CD4-positive, alpha-beta T cell (primary cell): ENCODE measurements at regions not wholly inside any gene's neighbourhood (a gene's known extent, or its start where the extent isn't known, plus 50 kb on each side); places are given as distances from the start of the nearest gene placed in this dataset.

Experiments used
- ATAC-seq: fragments of 200-7000 bp; cut with Tn5 transposase; one replicate; pipeline ENCODE4 v1.10.0; 2022; ENCODE audit warnings: mild to moderate bottlenecking; ENCODE audit not compliant: poor library complexity
- CTCF ChIA-PET: fragments of 350-600 bp; sonication (Branson Sonifier 250); formaldehyde crosslinking; loops from one replicate; lab custom pipeline; 2021; ENCODE audit warnings: antibody characterized with exemption, inconsistent platforms; lab: Charles Lee
- POLR2A ChIA-PET: fragments of 350-600 bp; sonication (Branson Sonifier 250); formaldehyde crosslinking; loops from one replicate; lab custom pipeline; 2021; ENCODE audit warnings: antibody characterized with exemption, inconsistent platforms; lab: Charles Lee
- DNase-seq, 14 experiments: peaks; one replicate each; pipeline ENCODE4 v3.0.0-alpha.2; 2013 to 2020; ENCODE audit warnings: mixed read lengths in 2 of 14
- H3K27ac ChIP-seq, 2 donors: one replicate each; pipeline versions ENCODE4 v1.5.1 to v1.7.0; 2013; ENCODE audit warnings: low read length in 2 of 2, low read depth in 1 of 2, mild to moderate bottlenecking in 1 of 2
- H3K27me3 ChIP-seq, 2 experiments: 1 replicate in 1 of 2; 2 replicates in 1 of 2; pipeline versions ENCODE4 v1.6.1 to v1.7.0; 2013; ENCODE audit warnings: low read length in 2 of 2, control low read depth in 1 of 2, mild to moderate bottlenecking in 1 of 2, moderate library complexity in 1 of 2; ENCODE audit not compliant: insufficient read depth in 2 of 2, control insufficient read depth in 1 of 2
- H3K36me3 ChIP-seq: one replicate; pipeline ENCODE4 v1.6.1; 2013; ENCODE audit warnings: low read length, control low read depth; ENCODE audit not compliant: insufficient read depth
- H3K4me1 ChIP-seq: one replicate; pipeline ENCODE4 v1.6.1; 2013; ENCODE audit warnings: low read length, control low read depth; ENCODE audit not compliant: insufficient read depth
- H3K4me3 ChIP-seq: one replicate; pipeline ENCODE4 v1.5.1; 2013; ENCODE audit warnings: mild to moderate bottlenecking, low read length, moderate library complexity
- H3K9me3 ChIP-seq, 2 experiments: 1 replicate in 1 of 2; 2 replicates in 1 of 2; pipeline versions ENCODE4 v1.6.1 to v1.7.0; 2013; ENCODE audit warnings: low read length in 2 of 2, mild to moderate bottlenecking in 2 of 2, control low read depth in 1 of 2, moderate library complexity in 1 of 2; ENCODE audit not compliant: control insufficient read depth in 1 of 2, insufficient read depth in 1 of 2
- H3K27ac Mint-ChIP-seq: one replicate; pipeline ENCODE4 v1.8.0; 2020; ENCODE audit warnings: mixed read lengths
- H3K27me3 Mint-ChIP-seq: one replicate; pipeline ENCODE4 v1.8.0; 2021; ENCODE audit warnings: mixed read lengths
- H3K36me3 Mint-ChIP-seq: one replicate; pipeline ENCODE4 v1.8.0; 2021; ENCODE audit warnings: low read depth, mixed read lengths
- H3K4me1 Mint-ChIP-seq: one replicate; pipeline ENCODE4 v1.8.0; 2021; ENCODE audit warnings: low read depth, mixed read lengths
- H3K4me3 Mint-ChIP-seq: one replicate; pipeline ENCODE4 v1.8.0; 2020; ENCODE audit warnings: mild to moderate bottlenecking, mixed read lengths
- H3K9me3 Mint-ChIP-seq: one replicate; pipeline ENCODE4 v1.8.0; 2020; ENCODE audit warnings: mixed read lengths
- intact Hi-C, 2 experiments: fragments of 100-400 bp; cut with DNase I in 1 of 2; cut with micrococcal nuclease in 1 of 2; formaldehyde crosslinking; loops; one replicate each; pipeline versions ENCODE4 v1.15.1 to v1.9.0; 2023 to 2025; cut with DNase I, micrococcal nuclease
- TF ChIP-seq, protein P1 (sequence below): fragments of 200-600 bp; IDR thresholded peaks from one replicate; pipeline ENCODE4 v1.8.0; 2022; ENCODE audit warnings: antibody characterized with exemption, mild to moderate bottlenecking

DNA sequence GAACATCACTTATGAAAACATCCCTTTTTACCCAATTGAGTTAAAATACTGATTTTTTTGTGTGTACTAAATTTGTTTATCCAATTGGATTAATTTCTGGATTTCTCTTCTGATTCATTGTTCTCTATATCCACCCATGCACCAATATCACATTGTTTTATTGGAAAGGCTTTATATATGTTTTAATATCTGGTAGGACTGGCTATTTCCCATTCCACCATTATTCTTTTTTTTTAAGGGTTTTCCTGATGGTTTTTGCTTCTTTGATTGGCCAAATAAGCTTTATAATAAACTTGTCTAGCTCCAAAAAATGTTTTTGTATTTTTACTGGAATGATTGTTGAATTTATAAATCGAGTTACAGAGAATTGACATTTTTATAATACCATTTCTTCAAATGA lies 59.4 kb upstream of the DOK5 start:
- Histone ChIP-seq H3K36me3 (no peaks in the 10 kb centered on the region), H3K27ac (no peak overlapping the region), H3K4me1 (no peaks in the 10 kb centered on the region), H3K27me3 (peaks cover 0 to 9% of the 10 kb centered on the region in 2 experiments), H3K9me3 (no peaks in the 10 kb centered on the region), H3K4me3 (no peak overlapping the region)
- Mint-ChIP-seq H3K36me3 (no peaks in the 10 kb centered on the region), H3K4me1 (no peaks in the 10 kb centered on the region), H3K27ac (no peak overlapping the region), H3K27me3 (peaks cover 13% of the 10 kb centered on the region), H3K4me3 (no peak overlapping the region), H3K9me3 (peaks cover 8% of the 10 kb centered on the region)
- DNase-seq (no peak), ATAC-seq (no peak)
- ChIA-PET POLR2A (no interaction called here), CTCF (no interaction called here)
- TF ChIP-seq, protein P1, sequence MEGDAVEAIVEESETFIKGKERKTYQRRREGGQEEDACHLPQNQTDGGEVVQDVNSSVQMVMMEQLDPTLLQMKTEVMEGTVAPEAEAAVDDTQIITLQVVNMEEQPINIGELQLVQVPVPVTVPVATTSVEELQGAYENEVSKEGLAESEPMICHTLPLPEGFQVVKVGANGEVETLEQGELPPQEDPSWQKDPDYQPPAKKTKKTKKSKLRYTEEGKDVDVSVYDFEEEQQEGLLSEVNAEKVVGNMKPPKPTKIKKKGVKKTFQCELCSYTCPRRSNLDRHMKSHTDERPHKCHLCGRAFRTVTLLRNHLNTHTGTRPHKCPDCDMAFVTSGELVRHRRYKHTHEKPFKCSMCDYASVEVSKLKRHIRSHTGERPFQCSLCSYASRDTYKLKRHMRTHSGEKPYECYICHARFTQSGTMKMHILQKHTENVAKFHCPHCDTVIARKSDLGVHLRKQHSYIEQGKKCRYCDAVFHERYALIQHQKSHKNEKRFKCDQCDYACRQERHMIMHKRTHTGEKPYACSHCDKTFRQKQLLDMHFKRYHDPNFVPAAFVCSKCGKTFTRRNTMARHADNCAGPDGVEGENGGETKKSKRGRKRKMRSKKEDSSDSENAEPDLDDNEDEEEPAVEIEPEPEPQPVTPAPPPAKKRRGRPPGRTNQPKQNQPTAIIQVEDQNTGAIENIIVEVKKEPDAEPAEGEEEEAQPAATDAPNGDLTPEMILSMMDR = no peak
- intact Hi-C loops = no loop called here

DNA sequence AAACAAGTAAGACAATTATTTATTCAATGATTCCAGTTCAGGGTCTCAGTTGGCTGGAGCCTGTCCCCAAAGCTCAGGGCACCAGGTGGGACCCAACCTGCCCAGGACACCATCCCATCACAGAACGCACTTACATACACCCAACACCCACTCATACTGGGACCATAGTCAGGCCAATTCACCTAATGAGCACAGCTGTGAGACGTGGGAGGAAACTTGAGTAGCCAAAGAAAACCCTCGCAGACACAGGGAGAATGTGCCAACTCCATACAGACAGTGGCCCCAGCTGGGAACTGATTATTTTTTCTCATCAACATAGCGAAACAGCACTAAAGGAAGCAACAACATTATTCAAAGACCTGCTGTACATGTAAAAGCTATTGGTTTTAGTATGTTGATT lies 58.6 kb upstream of the DOK5 start:
- intact Hi-C loops = no loop called here
- ChIA-PET POLR2A (no interaction called here), CTCF (no interaction called here)
- Histone ChIP-seq H3K27ac (no peak overlapping the region), H3K4me1 (no peaks in the 10 kb centered on the region), H3K27me3 (peaks cover 0 to 9% of the 10 kb centered on the region in 2 experiments), H3K36me3 (no peaks in the 10 kb centered on the region), H3K9me3 (no peaks in the 10 kb centered on the region), H3K4me3 (no peak overlapping the region)
- peaks cover 13% of the 10 kb centered on the region for H3K27me3 Mint-ChIP-seq
- H3K4me3 Mint-ChIP-seq = no peak overlapping the region
- no peak for DNase-seq
- ATAC-seq = no peak
- TF ChIP-seq, protein P1 = no peak
- no peaks in the 10 kb centered on the region for H3K4me1 Mint-ChIP-seq
- H3K9me3 Mint-ChIP-seq = peaks cover 9% of the 10 kb centered on the region
- no peak overlapping the region for H3K27ac Mint-ChIP-seq
- H3K36me3 Mint-ChIP-seq = no peaks in the 10 kb centered on the region

DNA sequence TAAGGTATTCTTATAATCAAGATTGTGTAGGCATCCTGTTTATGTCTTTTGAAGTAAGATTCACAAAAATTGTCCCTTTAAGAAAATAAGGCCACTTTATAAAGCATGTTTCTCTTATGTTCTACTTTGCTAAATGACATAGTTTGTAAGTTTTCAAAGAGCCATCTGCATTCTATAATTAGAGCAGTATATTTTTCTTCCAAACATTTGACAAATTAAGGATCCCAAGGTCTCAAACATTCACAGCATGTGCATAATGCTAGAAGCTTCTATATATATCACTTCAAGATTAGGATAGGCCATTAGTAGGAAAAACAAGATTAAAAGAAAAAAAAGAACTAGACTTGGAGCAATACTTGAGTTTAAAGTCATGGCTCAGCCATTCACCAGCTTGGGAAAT lies 55.9 kb upstream of the DOK5 start:
- H3K27me3 Mint-ChIP-seq = peaks cover 13% of the 10 kb centered on the region
- Histone ChIP-seq H3K4me3 (no peak overlapping the region), H3K27ac (no peak overlapping the region), H3K36me3 (no peaks in the 10 kb centered on the region), H3K4me1 (no peaks in the 10 kb centered on the region), H3K9me3 (peaks cover 0 to 3% of the 10 kb centered on the region in 2 experiments), H3K27me3 (peaks cover 0 to 9% of the 10 kb centered on the region in 2 experiments)
- TF ChIP-seq, protein P1 = no peak
- no peaks in the 10 kb centered on the region for H3K4me1 Mint-ChIP-seq
- no peak overlapping the region for H3K27ac Mint-ChIP-seq
- ChIA-PET CTCF (no interaction called here), POLR2A (no interaction called here)
- ATAC-seq = no peak
- intact Hi-C loops = no loop called here
- DNase-seq = no peak
- H3K9me3 Mint-ChIP-seq = peaks cover 14% of the 10 kb centered on the region
- no peak overlapping the region for H3K4me3 Mint-ChIP-seq
- no peaks in the 10 kb centered on the region for H3K36me3 Mint-ChIP-seq
